Neural progenitor cell (in vitro differentiated cells): ENCODE measurements at regions not wholly inside any gene's neighbourhood (a gene's known extent, or its start where the extent isn't known, plus 50 kb on each side); places are given as distances from the start of the nearest gene placed in this dataset.

ENCODE experiments used
- DNase-seq: peaks from one replicate; pipeline ENCODE4 v3.0.0-alpha.2; 2016; ENCODE audit warnings: low spot score
- H2AFZ ChIP-seq: fragments of 200-600 bp; sonication (generic); replicated peaks from 2 replicates; pipeline ENCODE4 v1.6.1; 2016; ENCODE audit warnings: antibody characterized with exemption
- H3F3A ChIP-seq: fragments of 200-600 bp; sonication (generic); 2 replicates; pipeline ENCODE4 v1.6.1; 2016; ENCODE audit warnings: antibody characterized with exemption, low read depth
- H3K27ac ChIP-seq: fragments of 200-600 bp; sonication (generic); 2 replicates; pipeline ENCODE4 v1.5.1; 2016; ENCODE audit warnings: mild to moderate bottlenecking
- H3K27me3 ChIP-seq: fragments of 200-600 bp; sonication (generic); 2 replicates; pipeline ENCODE4 v1.6.1; 2016; ENCODE audit warnings: mild to moderate bottlenecking, moderate library complexity
- H3K36me3 ChIP-seq: fragments of 200-600 bp; sonication (generic); 2 replicates; pipeline ENCODE4 v1.5.1; 2016
- H3K4me1 ChIP-seq: fragments of 200-600 bp; sonication (generic); 2 replicates; pipeline ENCODE4 v1.6.1; 2016; ENCODE audit warnings: mixed run types
- H3K4me2 ChIP-seq: fragments of 200-600 bp; sonication (generic); 2 replicates; pipeline ENCODE4 v1.6.1; 2016
- H3K4me3 ChIP-seq: fragments of 200-600 bp; sonication (generic); 2 replicates; pipeline ENCODE4 v1.5.1; 2016
- H3K79me2 ChIP-seq: fragments of 200-600 bp; sonication (generic); 2 replicates; pipeline ENCODE4 v1.6.1; 2016; ENCODE audit warnings: low read depth
- H3K9ac ChIP-seq: fragments of 200-600 bp; sonication (generic); 2 replicates; pipeline ENCODE4 v1.6.1; 2016
- H3K9me3 ChIP-seq: fragments of 200-600 bp; sonication (generic); 2 replicates; pipeline ENCODE4 v1.5.1; 2016; ENCODE audit warnings: low read depth
- H4K20me1 ChIP-seq: fragments of 200-600 bp; sonication (generic); 2 replicates; pipeline ENCODE4 v1.6.1; 2016; ENCODE audit warnings: low read depth
- H3K27ac Mint-ChIP-seq: 3 replicates; pipeline ENCODE4 v1.8.0; 2021; ENCODE audit warnings: mixed read lengths
- H3K27me3 Mint-ChIP-seq: 2 replicates; pipeline ENCODE4 v1.8.0; 2022; ENCODE audit warnings: low read depth, mild to moderate bottlenecking, inconsistent platforms, moderate library complexity, mixed read lengths; ENCODE audit not compliant: insufficient read depth
- H3K36me3 Mint-ChIP-seq: 3 replicates; pipeline ENCODE4 v1.8.0; 2021; ENCODE audit warnings: mixed read lengths
- H3K4me1 Mint-ChIP-seq: 3 replicates; pipeline ENCODE4 v1.8.0; 2021; ENCODE audit warnings: mixed read lengths
- H3K4me3 Mint-ChIP-seq: 3 replicates; pipeline ENCODE4 v1.8.0; 2021; ENCODE audit warnings: mild to moderate bottlenecking, moderate library complexity, mixed read lengths
- H3K9me3 Mint-ChIP-seq: 3 replicates; pipeline ENCODE4 v1.8.0; 2020; ENCODE audit warnings: mixed read lengths
- CTCF ChIP-seq: fragments of 200-600 bp; sonication (generic); IDR thresholded peaks from 2 replicates; pipeline ENCODE4 v1.5.1; 2017; ENCODE audit warnings: antibody characterized with exemption, mild to moderate bottlenecking
- EZH2 ChIP-seq: fragments of 200-600 bp; sonication (generic); IDR thresholded peaks from 2 replicates; pipeline ENCODE4 v1.6.1; 2017; ENCODE audit warnings: antibody characterized with exemption, mild to moderate bottlenecking, moderate library complexity
- EZH2phosphoT487 ChIP-seq: fragments of 200-600 bp; sonication (generic); IDR thresholded peaks from 2 replicates; pipeline ENCODE4 v1.6.1; 2017; ENCODE audit warnings: antibody characterized with exemption

- Histone ChIP-seq H3K9ac (no peak overlapping the region), H2AFZ (no peak overlapping the region), H3K9me3 (no peaks in the 10 kb centered on the region), H3K4me2 (no peak overlapping the region), H3K79me2 (no peaks in the 10 kb centered on the region), H3K4me1 (no peaks in the 10 kb centered on the region), H4K20me1 (no peaks in the 10 kb centered on the region), H3K4me3 (no peak overlapping the region), H3K36me3 (no peaks in the 10 kb centered on the region), H3F3A (no peaks in the 10 kb centered on the region), H3K27me3 (no peaks in the 10 kb centered on the region), H3K27ac (no peak overlapping the region)
- Mint-ChIP-seq H3K36me3 (no peaks in the 10 kb centered on the region), H3K4me1 (no peaks in the 10 kb centered on the region), H3K27ac (no peak overlapping the region), H3K27me3 (no peaks in the 10 kb centered on the region), H3K9me3 (no peaks in the 10 kb centered on the region), H3K4me3 (no peak overlapping the region)
- TF ChIP-seq EZH2: no peak
- no peak for TF ChIP-seq CTCF
- TF ChIP-seq EZH2phosphoT487: no peak
- DNase-seq: no peak
These were observed 653.1 kb downstream of the TBC1D32 start for GRCh38 chr6:120681204-120681603.

GRCh38 chr6:120675886-120676285 lies 658.4 kb downstream of the TBC1D32 start:
- H4K20me1 ChIP-seq: no peaks in the 10 kb centered on the region
- no peak for TF ChIP-seq CTCF
- no peak for TF ChIP-seq EZH2
- TF ChIP-seq EZH2phosphoT487: no peak
- H3K9me3 ChIP-seq: no peaks in the 10 kb centered on the region
- peaks cover 6% of the 10 kb centered on the region for H3K4me1 Mint-ChIP-seq
- no peak overlapping the region for H3K4me3 Mint-ChIP-seq
- H3K9me3 Mint-ChIP-seq: no peaks in the 10 kb centered on the region
- no peaks in the 10 kb centered on the region for H3K36me3 ChIP-seq
- H3K27ac ChIP-seq: no peak overlapping the region
- no peaks in the 10 kb centered on the region for H3K36me3 Mint-ChIP-seq
- no peak overlapping the region for H3K4me2 ChIP-seq
- H3K27me3 ChIP-seq: no peaks in the 10 kb centered on the region
- no peak overlapping the region for H2AFZ ChIP-seq
- H3K4me1 ChIP-seq: peaks cover 10% of the 10 kb centered on the region
- no peak overlapping the region for H3K4me3 ChIP-seq
- DNase-seq: no peak
- no peak overlapping the region for H3K9ac ChIP-seq
- no peaks in the 10 kb centered on the region for H3F3A ChIP-seq
- H3K27me3 Mint-ChIP-seq: no peaks in the 10 kb centered on the region
- H3K79me2 ChIP-seq: no peaks in the 10 kb centered on the region
- H3K27ac Mint-ChIP-seq: no peak overlapping the region

- Histone ChIP-seq H2AFZ (peak overlapping the region; percentile 84), H3F3A (no peaks in the 10 kb centered on the region), H3K4me2 (peak overlapping the region; percentile 43), H3K79me2 (no peaks in the 10 kb centered on the region), H3K9ac (no peak overlapping the region), H4K20me1 (no peaks in the 10 kb centered on the region), H3K4me3 (no peak overlapping the region), H3K27ac (no peak overlapping the region), H3K9me3 (peaks cover 2% of the 10 kb centered on the region), H3K36me3 (no peaks in the 10 kb centered on the region), H3K27me3 (no peaks in the 10 kb centered on the region), H3K4me1 (peaks cover 10% of the 10 kb centered on the region)
- Mint-ChIP-seq H3K27ac (no peak overlapping the region), H3K4me1 (peaks cover 6% of the 10 kb centered on the region), H3K4me3 (no peak overlapping the region), H3K9me3 (peaks cover 15% of the 10 kb centered on the region), H3K36me3 (no peaks in the 10 kb centered on the region), H3K27me3 (no peaks in the 10 kb centered on the region)
- DNase-seq: peak; percentile 86
- no peak for TF ChIP-seq EZH2
- TF ChIP-seq EZH2phosphoT487: no peak
- TF ChIP-seq CTCF: peak; percentile 56
These were observed 662.8 kb downstream of the TBC1D32 start for GRCh38 chr6:120671519-120671918.

GRCh38 chr6:120652506-120652905 lies 681.8 kb downstream of the TBC1D32 start:
- H3K36me3 ChIP-seq: no peaks in the 10 kb centered on the region
- H3F3A ChIP-seq: no peaks in the 10 kb centered on the region
- H3K4me3 Mint-ChIP-seq: no peak overlapping the region
- no peaks in the 10 kb centered on the region for H3K9me3 ChIP-seq
- H3K4me1 ChIP-seq: no peaks in the 10 kb centered on the region
- TF ChIP-seq EZH2phosphoT487 (no peak), EZH2 (no peak), CTCF (no peak)
- no peak for DNase-seq
- H3K9ac ChIP-seq: no peak overlapping the region
- no peaks in the 10 kb centered on the region for H3K4me1 Mint-ChIP-seq
- no peak overlapping the region for H3K27ac ChIP-seq
- H3K9me3 Mint-ChIP-seq: no peaks in the 10 kb centered on the region
- no peaks in the 10 kb centered on the region for H3K36me3 Mint-ChIP-seq
- no peak overlapping the region for H3K27ac Mint-ChIP-seq
- H3K27me3 ChIP-seq: no peaks in the 10 kb centered on the region
- H2AFZ ChIP-seq: no peak overlapping the region
- H3K79me2 ChIP-seq: no peaks in the 10 kb centered on the region
- H3K27me3 Mint-ChIP-seq: no peaks in the 10 kb centered on the region
- H4K20me1 ChIP-seq: no peaks in the 10 kb centered on the region
- no peak overlapping the region for H3K4me2 ChIP-seq
- no peak overlapping the region for H3K4me3 ChIP-seq
